Caco-2 (cell line): ENCODE measurements at regions not wholly inside any gene's neighbourhood (a gene's known extent, or its start where the extent isn't known, plus 50 kb on each side); places are given as distances from the start of the nearest gene placed in this dataset.

ENCODE experiments used
- BruUV-seq: library from RNA; stranded (reverse); fragments of 400-500 nt; replicated peaks from 2 replicates; lab custom pipeline; 2021; lab: Mats Ljungman, UMichigan
- CTCF ChIA-PET: fragments of 300-600 bp; sonication (Branson Sonifier 250); formaldehyde crosslinking; loops from one replicate; lab custom pipeline; 2022; ENCODE audit warnings: antibody characterized with exemption; lab: Charles Lee
- POLR2A ChIA-PET: fragments of 300-600 bp; sonication (Branson Sonifier 250); formaldehyde crosslinking; loops from one replicate; lab custom pipeline; 2022; ENCODE audit warnings: antibody characterized with exemption; lab: Charles Lee
- DNase-seq, 2 experiments: peaks; one replicate each; pipeline versions ENCODE4 v3.0.0 to v3.0.0-alpha.2; 2020 to 2022
- H3K27me3 ChIP-seq: replicated peaks from 2 replicates; pipeline ENCODE4 v1.6.0; 2011; ENCODE audit warnings: low read length; ENCODE audit not compliant: control insufficient read depth, insufficient read depth
- H3K36me3 ChIP-seq: 2 replicates; pipeline ENCODE4 v1.5.1; 2011; ENCODE audit warnings: low read length; ENCODE audit not compliant: control insufficient read depth, insufficient read depth
- H3K4me1 ChIP-seq: fragments of 250-450 bp; sonication (Bioruptor Pico); 2 replicates; pipeline ENCODE4 v1.5.1; 2020; ENCODE audit warnings: mild to moderate bottlenecking
- H3K4me3 ChIP-seq: 2 replicates; pipeline ENCODE4 v1.5.1; 2011; ENCODE audit warnings: low read depth, mild to moderate bottlenecking, control low read depth, low read length
- H3K9me3 ChIP-seq: fragments of 250-450 bp; sonication (Bioruptor Pico); 2 replicates; pipeline ENCODE4 v1.5.1; 2020; ENCODE audit warnings: mild to moderate bottlenecking, moderate library complexity
- H3K27ac Mint-ChIP-seq: one replicate; pipeline ENCODE4 v1.8.0; 2022; ENCODE audit warnings: mixed read lengths; ENCODE audit not compliant: unreplicated experiment
- H3K27me3 Mint-ChIP-seq: one replicate; pipeline ENCODE4 v1.8.0; 2022; ENCODE audit warnings: mixed read lengths; ENCODE audit not compliant: insufficient read depth, unreplicated experiment
- H3K36me3 Mint-ChIP-seq: one replicate; pipeline ENCODE4 v1.8.0; 2022; ENCODE audit warnings: mild to moderate bottlenecking, mixed read lengths; ENCODE audit not compliant: insufficient read depth, unreplicated experiment
- H3K4me1 Mint-ChIP-seq: one replicate; pipeline ENCODE4 v1.8.0; 2022; ENCODE audit warnings: low read depth, mixed read lengths; ENCODE audit not compliant: unreplicated experiment
- H3K4me3 Mint-ChIP-seq: one replicate; pipeline ENCODE4 v1.8.0; 2022; ENCODE audit warnings: mild to moderate bottlenecking, moderate library complexity, mixed read lengths; ENCODE audit not compliant: unreplicated experiment
- H3K9me3 Mint-ChIP-seq: one replicate; pipeline ENCODE4 v1.8.0; 2022; ENCODE audit warnings: mixed read lengths; ENCODE audit not compliant: unreplicated experiment
- CTCF ChIP-seq, 2 experiments: fragments of 200-600 bp in 1 of 2; IDR thresholded peaks; 1 replicate in 1 of 2; 2 replicates in 1 of 2; pipeline versions ENCODE4 v1.5.1 to v1.8.0; 2011 to 2022; ENCODE audit warnings: antibody characterized with exemption in 1 of 2, control low read depth in 1 of 2, inconsistent platforms in 1 of 2, low read depth in 1 of 2, low read length in 1 of 2, mild to moderate bottlenecking in 1 of 2, moderate library complexity in 1 of 2; ENCODE audit not compliant: insufficient read depth in 1 of 2, severe bottlenecking in 1 of 2, unreplicated experiment in 1 of 2
- intact Hi-C: fragments of 100-400 bp; cut with micrococcal nuclease; formaldehyde crosslinking; loops from one replicate; pipeline ENCODE4 v1.10.0; 2022; ENCODE audit not compliant: unreplicated experiment

- BruUV-seq = no TSS peak
- ChIA-PET CTCF (no interaction called here), POLR2A (no interaction called here)
- Histone ChIP-seq H3K4me3 (no peak overlapping the region), H3K27me3 (no peaks in the 10 kb centered on the region), H3K4me1 (no peaks in the 10 kb centered on the region), H3K36me3 (no peaks in the 10 kb centered on the region), H3K9me3 (no peaks in the 10 kb centered on the region)
- no peak for TF ChIP-seq CTCF (IDR thresholded peaks at IDR 0.05; ENCODE audit: insufficient read depth in 1 of 2, low read depth in 1 of 2, low read length in 1 of 2, severe bottlenecking in 1 of 2, unreplicated experiment in 1 of 2)
- DNase-seq = no peak
- Mint-ChIP-seq H3K4me1 (no peaks in the 10 kb centered on the region), H3K4me3 (no peak overlapping the region), H3K27ac (no peak overlapping the region), H3K27me3 (peaks cover 6% of the 10 kb centered on the region), H3K36me3 (no peaks in the 10 kb centered on the region), H3K9me3 (no peaks in the 10 kb centered on the region)
- intact Hi-C loops = no loop called here
Observed at GRCh38 chr16:6038941-6039645, 941.5 kb upstream of the EEF2KMT start.

GRCh38 chr16:6035161-6035560 is 937.6 kb upstream of the EEF2KMT start:
- no peaks in the 10 kb centered on the region for H3K36me3 ChIP-seq
- Mint-ChIP-seq H3K36me3 (no peaks in the 10 kb centered on the region), H3K4me3 (no peak overlapping the region), H3K9me3 (no peaks in the 10 kb centered on the region), H3K27ac (no peak overlapping the region), H3K4me1 (no peaks in the 10 kb centered on the region), H3K27me3 (peaks cover 4% of the 10 kb centered on the region)
- no peak overlapping the region for H3K4me3 ChIP-seq
- H3K9me3 ChIP-seq = no peaks in the 10 kb centered on the region
- no peaks in the 10 kb centered on the region for H3K4me1 ChIP-seq
- H3K27me3 ChIP-seq = no peaks in the 10 kb centered on the region
- intact Hi-C loops = no loop called here
- CTCF ChIA-PET = no interaction called here
- POLR2A ChIA-PET = no interaction called here
- BruUV-seq = no TSS peak
- no peak for DNase-seq
- no peak for TF ChIP-seq CTCF (IDR thresholded peaks at IDR 0.05; ENCODE audit: insufficient read depth in 1 of 2, low read depth in 1 of 2, low read length in 1 of 2, severe bottlenecking in 1 of 2, unreplicated experiment in 1 of 2)

- no peak overlapping the region for H3K27ac Mint-ChIP-seq
Observed at GRCh38 chr16:6034511-6034910, 936.9 kb upstream of the EEF2KMT start.

More at GRCh38 chr16:6034511-6034910, 936.9 kb upstream of the EEF2KMT start:
- Histone ChIP-seq H3K4me3 (no peak overlapping the region), H3K4me1 (no peaks in the 10 kb centered on the region), H3K27me3 (no peaks in the 10 kb centered on the region), H3K36me3 (no peaks in the 10 kb centered on the region), H3K9me3 (no peaks in the 10 kb centered on the region)
- no peak for TF ChIP-seq CTCF (IDR thresholded peaks at IDR 0.05; ENCODE audit: insufficient read depth in 1 of 2, low read depth in 1 of 2, low read length in 1 of 2, severe bottlenecking in 1 of 2, unreplicated experiment in 1 of 2)
- ChIA-PET POLR2A (no interaction called here), CTCF (no interaction called here)
- Mint-ChIP-seq H3K36me3 (no peaks in the 10 kb centered on the region), H3K4me3 (no peak overlapping the region), H3K4me1 (no peaks in the 10 kb centered on the region), H3K27me3 (peaks cover 3% of the 10 kb centered on the region), H3K9me3 (no peaks in the 10 kb centered on the region)
- intact Hi-C loops = no loop called here
- no TSS peak for BruUV-seq
- no peak for DNase-seq
